HG02885 (cell line): ENCODE measurements at regions not wholly inside any gene's neighbourhood (a gene's known extent, or its start where the extent isn't known, plus 50 kb on each side); places are given as distances from the start of the nearest gene placed in this dataset.

ENCODE experiments used
- ATAC-seq: cut with Tn5 transposase; IDR thresholded peaks from one replicate; pipeline ENCODE4 v1.9.1; 2021; ENCODE audit warnings: mild to moderate bottlenecking; ENCODE audit not compliant: unreplicated experiment, poor library complexity

DNA sequence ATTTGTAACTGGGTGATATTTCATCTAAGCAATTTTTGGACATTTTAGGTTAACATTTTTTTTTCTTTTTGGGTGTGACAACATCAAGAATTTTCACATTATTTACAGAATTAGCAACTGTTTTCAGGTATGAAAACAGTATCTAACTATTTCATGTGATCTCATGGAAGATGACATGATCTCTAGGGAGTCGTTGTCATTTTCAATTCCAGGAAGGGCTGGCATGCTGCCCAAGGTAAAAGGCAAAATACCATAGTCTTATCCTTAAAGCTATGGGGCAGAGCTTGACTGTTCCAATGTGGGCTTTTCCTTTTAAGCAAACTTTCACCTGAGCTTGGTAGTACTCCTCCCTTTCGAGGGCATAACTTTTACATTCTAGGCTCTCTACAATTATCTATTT is 443.7 kb downstream of the DSEL start:
- ATAC-seq, result no peak

DNA sequence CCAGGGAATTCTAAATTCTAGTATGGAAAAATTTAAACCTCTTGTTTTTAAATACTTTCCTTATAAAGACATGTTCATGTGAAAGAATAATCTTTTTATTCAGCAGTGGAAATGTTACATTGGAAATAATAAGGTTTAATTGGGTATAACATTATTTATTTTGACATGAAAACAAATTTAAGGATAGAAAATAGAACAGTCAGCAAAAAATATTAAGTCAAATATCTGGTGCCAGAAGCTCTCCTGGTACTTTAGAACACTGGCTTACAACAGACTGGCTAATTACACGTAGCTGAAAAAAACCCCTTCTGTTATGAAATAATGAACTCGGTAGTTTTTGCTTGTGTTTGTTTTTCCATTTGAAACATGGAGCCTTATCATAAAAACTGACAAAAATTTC is 447.9 kb downstream of the DSEL start:
- no peak for ATAC-seq

DNA sequence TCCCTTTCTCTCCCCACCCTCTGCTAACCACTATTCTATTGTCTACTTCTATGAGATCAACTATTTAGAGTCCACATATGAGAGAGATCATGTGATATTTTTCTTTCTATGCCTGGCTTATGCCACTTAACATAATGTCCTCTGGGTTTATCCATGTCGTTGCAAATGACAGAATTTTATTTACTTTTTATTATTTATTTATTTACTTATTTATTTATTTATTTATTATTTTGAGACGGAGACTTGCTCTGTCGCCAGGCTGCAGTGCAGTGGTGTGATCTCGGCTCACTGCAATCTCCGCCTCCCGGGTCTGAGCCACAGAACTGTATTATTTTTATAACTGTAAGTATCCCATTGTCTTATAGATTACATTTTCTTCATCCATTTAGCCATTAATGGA is 443.4 kb upstream of the CDH19 start:
- no peak for ATAC-seq

DNA sequence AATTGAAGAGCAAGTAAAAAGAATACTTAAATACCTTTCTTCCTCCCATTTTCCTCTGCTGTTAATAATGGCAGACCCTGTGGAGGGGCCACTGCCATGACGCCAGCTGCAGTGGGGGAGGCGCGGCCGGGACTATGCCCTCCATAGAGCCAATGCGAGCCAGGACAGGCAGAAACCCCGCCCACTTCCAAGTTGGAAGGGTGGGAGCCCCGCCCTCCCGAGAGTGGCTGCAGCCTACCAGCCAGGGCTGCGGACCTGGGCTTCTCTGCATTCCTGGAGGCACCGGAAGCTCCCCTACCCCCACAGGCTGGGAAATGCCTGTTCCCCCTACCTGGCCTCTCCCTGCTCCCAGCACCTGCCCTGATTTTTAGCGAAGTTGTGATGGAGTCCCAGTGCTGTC is 439.4 kb upstream of the CDH19 start:
- ATAC-seq, result no peak

DNA sequence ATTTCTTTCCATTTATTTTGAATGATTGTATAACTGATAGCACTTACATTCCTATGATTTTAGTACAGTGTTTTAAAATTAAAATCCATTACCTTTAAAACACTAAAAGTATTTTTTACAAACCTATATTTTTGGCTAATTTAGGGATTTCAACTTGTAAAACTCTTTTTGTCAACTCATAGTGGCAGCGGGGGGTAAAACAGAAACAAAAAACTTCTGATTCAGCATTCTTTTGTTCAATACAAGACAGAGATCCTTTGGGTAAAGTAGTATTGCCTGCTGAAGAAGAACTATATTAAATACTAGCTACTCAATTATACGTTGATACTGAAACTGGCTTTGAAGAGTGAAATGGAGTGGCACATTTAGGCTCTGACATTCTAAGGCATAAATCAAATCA is 437.4 kb upstream of the CDH19 start:
- no peak for ATAC-seq

DNA sequence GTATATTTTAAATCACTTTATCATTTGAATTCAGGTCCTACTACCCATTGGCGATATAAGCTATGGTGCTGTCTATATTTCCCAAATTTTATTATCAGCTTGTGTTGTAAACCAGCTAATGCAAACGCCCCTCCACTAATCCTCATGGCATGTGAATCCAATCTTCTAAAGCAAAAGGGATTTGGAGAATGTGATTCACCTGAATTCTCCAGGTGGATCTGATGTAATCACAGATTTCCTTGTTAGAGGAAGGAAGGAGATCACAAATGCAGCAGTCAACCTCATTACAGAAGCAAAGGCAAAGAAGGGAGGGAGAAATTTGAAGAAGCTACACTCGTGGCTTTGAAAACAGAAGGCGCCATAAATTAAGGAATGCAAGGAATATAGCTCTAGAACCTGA is 431.1 kb upstream of the CDH19 start:
- no peak for ATAC-seq

DNA sequence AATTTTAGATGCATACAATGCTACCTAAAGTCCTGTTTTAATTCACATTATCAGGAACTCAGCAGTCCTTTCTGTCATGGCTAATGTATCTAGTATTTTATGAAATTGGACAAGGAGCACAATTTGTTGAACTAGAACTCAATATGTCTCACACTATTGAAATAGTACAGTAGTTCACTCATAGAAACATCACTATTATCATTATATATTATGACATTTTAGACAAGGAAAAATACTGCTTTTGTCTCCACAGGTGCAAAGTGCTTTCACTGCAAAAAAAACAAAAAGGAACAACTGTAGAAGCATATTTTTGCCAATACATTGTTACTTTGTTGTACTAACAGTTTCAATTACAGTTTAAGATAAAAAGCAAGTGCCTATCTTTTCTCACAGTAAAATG is 419.2 kb upstream of the CDH19 start:
- no peak for ATAC-seq

DNA sequence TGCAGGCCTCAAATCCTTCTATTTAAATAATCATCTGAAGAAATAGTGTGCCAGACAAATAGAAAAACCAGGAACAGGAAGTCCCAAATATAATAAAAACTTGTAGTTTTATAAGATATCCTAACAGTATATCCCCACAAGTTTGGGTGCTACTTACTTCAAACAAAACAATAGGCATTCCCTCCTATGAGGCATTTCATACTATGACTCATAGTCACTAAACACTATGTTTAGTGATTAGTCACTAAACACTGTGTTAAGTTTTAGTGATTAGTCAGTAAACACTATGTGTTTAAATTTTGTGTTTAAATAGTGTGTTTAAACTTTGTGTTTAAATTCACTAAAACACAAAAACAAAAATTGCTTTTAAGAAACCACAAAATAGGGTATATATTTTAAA is 407.0 kb upstream of the CDH19 start:
- no peak for ATAC-seq

DNA sequence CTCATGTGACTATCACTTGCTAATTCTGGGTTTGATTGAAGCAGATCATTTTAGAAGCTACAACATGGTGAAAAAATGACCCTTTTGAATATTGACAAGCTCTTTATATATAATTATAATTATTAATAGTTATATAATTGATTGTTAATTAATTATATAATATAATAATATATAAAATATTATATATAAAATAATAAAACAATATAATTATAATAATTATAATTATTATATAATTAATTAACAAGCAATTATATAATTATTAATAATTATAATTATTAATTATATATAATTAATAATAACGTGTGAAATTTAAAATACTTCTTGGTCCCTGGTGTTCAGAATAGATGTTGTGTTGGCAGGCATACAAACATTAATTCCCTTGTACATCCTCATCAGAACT is 404.1 kb upstream of the CDH19 start:
- ATAC-seq, result no peak

DNA sequence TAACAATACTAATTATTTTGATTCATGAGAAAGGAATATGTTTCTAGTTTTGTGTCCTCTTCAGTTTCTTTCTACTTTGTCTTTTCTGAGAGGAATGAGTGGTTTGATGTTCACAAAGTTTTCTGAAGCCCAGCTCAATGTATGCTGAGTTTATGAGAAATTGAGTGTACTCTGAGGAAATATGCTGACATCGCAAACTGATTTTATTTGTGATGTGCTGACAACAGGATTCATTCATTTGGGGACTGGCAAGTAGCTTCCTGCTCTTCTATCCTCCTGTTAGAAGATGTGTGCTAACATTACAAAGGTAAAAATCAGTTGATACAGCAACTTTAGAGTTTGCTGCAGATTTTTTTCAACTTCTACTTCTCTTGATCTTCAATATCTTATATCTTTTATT is 403.2 kb upstream of the CDH19 start:
- no peak for ATAC-seq

DNA sequence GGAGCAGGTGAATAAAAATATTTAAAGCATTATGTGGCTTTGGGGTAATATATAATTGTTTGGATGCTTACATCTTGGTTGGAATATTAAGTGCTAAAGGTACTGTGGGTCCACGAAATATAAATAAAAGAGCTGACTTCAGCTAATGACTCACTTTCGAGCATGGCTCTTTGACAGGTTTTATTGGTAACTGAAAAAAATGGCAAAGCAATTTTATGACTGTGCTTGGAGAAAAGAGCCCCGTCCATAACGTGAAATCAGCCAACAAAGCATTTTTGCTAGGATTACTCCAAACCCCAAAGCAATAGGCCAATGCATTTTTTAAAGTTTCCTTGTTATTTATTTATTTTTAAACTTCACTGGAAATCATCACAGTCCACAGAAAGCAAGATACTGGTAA is 397.2 kb upstream of the CDH19 start:
- ATAC-seq, result no peak

DNA sequence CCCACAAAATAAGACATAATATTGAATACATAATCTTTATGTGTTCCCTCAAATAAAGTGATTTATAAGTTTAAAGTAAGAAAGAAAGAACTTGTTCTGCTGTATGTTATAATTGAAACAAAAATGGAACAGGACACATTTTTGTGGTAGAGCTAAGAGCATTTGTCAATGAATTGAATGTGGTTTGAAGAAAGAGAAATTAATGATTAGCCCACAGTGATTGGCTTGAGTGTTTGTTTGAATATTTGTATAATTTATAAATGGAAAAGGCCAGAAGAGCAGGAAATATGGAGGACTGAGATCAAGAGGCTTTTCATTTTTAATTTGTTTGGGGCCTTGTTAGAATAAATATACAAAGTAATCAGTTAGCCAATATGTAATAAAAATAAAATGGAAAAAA is 395.1 kb upstream of the CDH19 start:
- ATAC-seq, result no peak

DNA sequence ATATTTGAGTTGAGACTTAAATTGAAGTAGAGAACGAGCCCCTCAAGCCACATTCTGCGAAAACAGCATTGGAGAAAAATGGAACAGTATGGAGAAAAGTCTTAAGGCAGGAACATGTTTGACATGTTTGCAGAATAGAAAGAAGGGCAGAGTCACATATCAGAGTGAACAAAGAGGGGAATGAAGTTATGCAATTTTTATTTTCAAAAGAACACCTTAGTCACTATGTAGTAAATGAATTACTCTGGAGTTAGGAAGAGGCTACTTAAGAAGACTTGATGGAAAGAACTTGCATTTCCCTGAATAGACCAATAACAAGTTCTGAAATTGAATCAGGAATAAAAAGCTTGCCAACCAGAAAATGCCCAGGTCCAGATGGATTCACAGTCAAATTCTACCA is 391.4 kb upstream of the CDH19 start:
- ATAC-seq, result no peak

DNA sequence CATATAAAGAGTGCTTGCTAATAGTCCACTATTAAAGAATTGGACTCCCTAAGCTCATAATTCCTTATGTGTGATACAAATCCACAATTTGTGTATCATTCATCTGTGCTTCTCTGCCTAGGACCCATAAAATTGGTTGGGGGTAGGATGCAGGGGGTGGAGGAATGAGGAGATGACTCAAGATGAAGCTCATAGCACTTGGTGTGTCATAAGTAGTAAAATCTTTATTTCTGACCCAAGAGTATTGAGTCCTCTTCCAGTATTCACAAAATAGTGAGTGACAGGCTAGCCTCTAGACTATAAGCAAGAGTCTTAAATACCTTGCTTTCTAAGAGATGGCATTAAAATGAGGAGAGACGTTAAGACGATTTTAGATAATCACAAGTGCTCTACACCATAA is 390.9 kb upstream of the CDH19 start:
- no peak for ATAC-seq

DNA sequence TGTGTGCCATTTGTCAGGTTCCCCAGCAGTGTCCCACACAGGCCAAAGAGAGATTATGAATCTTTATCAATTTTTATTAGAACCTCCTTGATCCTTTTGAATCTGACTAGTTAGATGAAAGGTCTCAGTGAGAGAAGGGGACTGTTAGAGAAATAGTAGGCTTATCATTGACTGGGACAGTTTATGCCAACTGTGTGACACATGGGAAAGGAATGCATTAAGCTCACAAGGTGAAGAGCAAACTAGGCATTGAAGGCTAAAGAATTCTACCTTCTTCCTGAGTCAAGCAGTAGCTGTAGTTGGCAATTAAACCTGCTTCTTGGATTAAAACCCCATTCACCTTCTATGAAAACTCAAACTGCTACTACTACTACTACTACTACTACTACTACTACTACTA is 389.6 kb upstream of the CDH19 start:
- ATAC-seq, result no peak

DNA sequence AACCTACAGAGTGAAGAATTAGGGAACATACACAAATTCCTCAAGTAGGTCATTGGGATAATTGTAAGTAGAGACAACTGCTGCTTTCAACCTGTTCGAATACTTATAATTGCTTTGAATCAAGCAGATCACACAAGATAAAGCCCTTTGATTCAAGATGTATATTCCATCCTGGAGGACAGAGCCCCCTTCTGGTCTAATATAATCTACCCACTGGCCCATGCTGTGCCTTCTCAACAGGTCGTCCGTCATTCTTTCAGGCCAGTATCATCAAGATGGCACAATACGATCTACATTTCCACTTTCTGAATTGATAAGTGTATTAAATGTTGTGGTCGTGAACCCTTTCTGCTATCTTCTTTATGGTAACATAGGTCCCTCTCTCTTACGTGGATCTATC is 387.0 kb upstream of the CDH19 start:
- ATAC-seq, result no peak

DNA sequence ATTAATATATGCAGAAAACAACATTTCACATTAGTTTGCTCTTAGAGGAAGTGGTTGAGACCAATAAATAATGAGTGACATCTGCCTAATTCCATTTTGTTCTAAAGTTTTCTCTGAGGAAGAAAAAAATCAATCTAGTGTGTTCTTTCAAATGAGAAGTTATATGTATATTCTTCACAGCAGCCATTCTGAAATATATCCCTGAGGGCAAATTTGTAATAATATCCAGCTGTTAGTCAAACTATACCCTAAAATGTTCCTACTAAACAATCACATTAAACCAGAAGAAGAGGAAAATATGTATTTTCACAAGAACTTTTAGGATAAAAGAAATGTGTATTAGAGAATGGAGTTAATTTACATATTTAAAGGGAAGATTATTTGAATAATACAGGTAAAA is 375.1 kb upstream of the CDH19 start:
- ATAC-seq, result no peak

DNA sequence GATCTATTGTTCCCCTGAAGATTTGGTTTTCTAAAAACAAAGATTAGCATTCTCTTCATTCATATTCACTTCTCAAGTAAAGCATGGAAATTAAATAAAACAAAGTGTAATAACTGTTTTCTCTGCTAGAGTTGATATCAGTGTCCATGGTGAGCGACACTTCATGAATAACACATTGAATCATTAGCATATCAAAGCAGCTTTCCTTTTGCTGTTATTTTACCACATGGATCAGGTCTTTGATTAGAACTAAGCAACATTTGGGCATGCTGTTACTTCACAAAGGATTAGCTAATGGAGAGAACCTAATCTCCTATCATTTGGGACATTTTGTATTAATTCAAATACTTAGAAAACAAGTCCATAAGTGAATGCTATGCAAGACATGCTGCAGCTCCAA is 368.8 kb upstream of the CDH19 start:
- ATAC-seq, result no peak

DNA sequence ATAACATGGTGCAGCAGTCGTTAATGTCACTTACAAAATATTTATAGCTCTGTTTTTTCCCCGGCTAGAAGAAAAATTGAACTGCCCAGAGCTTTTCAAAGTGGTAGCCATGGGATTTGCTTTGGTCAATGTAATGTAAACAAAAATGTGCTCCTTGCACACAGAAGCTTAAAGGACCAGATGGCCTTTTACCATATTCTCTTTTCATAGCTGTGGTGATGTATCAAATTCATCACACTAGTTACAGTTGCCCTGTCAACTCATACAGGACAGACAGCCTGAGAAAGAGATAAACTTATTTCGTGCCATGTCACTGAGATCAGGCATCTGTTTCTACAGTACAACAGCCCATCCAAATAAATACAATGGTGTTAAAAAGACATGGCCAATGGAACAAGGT is 368.1 kb upstream of the CDH19 start:
- ATAC-seq, result no peak

DNA sequence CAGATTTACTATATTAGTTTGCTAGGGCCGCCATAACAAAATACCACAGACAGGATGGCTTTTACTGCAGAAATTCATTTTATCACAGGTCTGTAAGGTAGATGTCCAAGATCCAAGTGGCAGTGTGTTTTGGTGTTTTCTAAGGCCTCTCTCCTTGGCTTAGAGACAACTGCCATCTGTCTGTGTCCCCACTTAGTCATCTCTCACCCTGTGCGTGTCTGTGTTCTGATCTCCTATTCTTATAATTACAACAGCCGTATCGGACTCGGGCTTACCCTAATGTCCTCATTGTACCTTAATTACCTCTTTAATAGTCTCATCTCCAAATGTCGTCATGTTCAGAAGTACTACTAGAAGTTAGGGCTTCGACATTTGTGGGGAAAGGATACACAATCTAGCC is 362.3 kb upstream of the CDH19 start:
- no peak for ATAC-seq

DNA sequence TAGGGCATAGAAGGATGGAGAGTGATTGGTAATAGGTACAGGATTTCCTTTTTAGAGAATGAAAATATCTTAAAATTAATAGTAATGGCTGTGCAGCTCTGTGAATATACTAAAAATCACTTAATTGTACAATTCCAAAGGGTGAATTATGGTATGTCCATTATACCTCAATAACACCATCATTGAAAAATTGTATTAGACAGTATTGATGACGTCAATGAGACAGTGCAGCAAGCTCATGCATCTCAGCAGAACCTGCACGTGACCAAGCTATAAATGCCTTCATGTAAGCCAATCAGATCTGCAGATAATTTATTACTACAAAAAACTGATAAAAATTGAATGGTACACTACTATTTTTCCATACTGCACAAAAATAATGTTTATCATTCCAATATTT is 354.4 kb upstream of the CDH19 start:
- ATAC-seq, result no peak

DNA sequence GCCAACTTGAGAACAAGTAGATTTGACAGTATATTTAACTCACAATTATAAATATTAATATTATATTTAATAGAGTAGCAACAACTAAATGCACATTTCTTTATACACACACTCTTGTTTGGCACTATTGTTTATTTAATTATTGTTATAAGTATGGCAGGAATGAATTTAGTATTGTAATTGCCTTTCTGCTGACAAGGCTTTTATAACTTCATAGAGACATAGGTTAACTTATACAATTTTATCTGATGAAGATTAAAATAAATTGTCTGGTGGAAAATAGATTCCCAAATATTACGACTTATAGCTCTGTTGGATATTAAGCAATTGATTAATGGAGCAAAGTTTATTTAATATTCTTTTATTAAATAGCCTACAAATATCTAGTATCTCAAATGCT is 347.9 kb upstream of the CDH19 start:
- no peak for ATAC-seq

DNA sequence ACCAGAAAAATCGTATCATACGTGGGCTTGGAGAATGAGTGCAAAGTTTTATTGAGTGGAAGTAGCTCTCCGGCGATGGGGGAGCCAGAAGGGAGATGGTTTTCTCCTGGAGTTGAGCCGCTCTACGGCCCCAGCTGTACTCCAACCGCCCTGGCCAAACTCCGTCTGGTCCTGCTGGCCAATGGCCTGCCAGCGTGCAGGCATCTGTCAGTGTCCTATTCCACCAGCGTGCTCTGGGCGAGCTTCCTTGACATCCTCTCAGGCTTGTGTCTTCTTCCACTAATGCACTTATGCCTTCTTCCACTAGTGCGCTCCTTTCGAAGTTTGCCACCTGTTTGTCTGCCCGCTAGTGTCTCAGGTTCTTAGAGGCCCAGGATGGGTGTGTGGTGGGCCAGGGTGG is 345.5 kb upstream of the CDH19 start:
- no peak for ATAC-seq

DNA sequence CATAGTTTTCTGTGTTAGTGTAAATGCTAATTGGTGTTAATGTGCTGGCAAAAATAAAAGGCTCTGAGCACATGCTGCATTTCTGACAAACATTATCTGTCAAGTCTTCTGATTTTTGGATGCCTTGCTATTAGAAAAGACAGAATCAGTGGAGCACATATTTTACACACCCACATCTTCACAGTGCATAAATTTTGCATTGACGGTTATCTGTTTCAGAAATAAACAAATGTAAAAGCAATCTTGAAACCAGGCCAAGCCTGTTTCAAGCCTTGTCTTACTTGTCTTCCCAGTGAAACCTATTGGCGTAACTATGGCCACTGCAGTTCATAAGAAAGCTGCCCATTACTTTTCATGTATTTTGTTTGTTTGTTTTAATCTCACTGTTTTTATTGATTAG is 333.7 kb upstream of the CDH19 start:
- no peak for ATAC-seq
